ENCODE measurements at regions not wholly inside any gene's neighbourhood (a gene's known extent, or its start where the extent isn't known, plus 50 kb on each side); places are given as distances from the start of the nearest gene placed in this dataset.

DNA sequence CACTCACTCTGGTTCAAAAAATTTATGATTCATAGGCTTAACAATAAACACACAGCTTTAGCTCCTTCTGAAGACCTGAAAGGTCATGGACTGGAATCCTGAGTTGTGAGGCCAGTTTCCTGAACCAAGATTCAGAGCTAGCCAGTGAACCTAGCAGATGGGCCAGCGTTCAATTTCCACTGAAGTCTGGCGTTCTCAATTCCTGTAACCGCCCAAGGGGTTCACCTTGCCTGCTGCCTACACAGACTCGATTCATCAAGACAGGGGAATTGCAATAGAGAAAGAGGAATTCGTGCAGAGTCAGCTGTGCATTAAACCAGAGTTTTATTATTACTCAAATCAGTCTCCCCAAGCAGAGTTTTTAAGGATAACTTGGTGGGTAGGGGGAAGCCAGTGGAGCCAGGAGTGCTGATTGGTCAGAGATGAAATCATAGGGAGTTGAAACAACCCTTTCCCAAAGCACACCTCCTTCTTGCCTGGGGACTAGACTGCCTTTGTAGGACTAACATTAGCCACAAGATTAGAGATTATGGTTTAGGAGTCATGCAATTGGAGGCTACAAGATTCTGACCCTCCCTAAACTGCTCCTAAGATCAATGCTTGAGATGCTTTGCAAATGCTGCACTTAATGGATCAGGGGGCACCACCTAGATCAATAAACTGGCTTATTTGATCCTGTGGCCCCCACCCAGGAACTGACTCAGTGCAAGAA, 117.5 kb upstream of the SHB start:
- H3K27me3 ChIP-seq (ENCODE audit: control insufficient read depth in 4 of 4, insufficient read depth in 4 of 4, low read length in 3 of 4) = no peaks in the 10 kb centered on the region
- no peak overlapping the region for H3K4me3 ChIP-seq (ENCODE audit: low read depth in 1 of 3, low read length in 3 of 3)
- H3K36me3 ChIP-seq (ENCODE audit: control insufficient read depth in 4 of 4, insufficient read depth in 3 of 4, low read depth in 1 of 4, low read length in 3 of 4) = no peaks in the 10 kb centered on the region
- DNase-seq (ENCODE audit: low spot score) = no peak
- no peak overlapping the region for H3K9ac ChIP-seq (ENCODE audit: low read depth in 1 of 2, low read length in 2 of 2)
- TF ChIP-seq CTCF (IDR thresholded peaks at IDR 0.05; ENCODE audit: low read depth, low read length, missing input control) (no peak), YY1 (IDR thresholded peaks at IDR 0.05) (no peak), REST (IDR thresholded peaks at IDR 0.05) (no peak), JUND (IDR thresholded peaks at IDR 0.05) (no peak), FOXA2 (IDR thresholded peaks at IDR 0.05) (no peak), TAF1 (conservative IDR thresholded peaks at IDR 0.05) (no peak), RXRA (IDR thresholded peaks at IDR 0.05) (no peak), FOXA1 (IDR thresholded peaks at IDR 0.05) (no peak), RAD21 (IDR thresholded peaks at IDR 0.05) (no peak), ATF3 (IDR thresholded peaks at IDR 0.05) (no peak), GABPA (IDR thresholded peaks at IDR 0.05 in 1 of 2, conservative IDR thresholded peaks at IDR 0.05 in 1 of 2) (no peak), SP1 (IDR thresholded peaks at IDR 0.05) (no peak), HNF4A (conservative IDR thresholded peaks at IDR 0.05) (no peak), EGR1 (IDR thresholded peaks at IDR 0.05; ENCODE audit: low read depth in 2 of 2) (no peak), NR2F2 (IDR thresholded peaks at IDR 0.05) (no peak), HNF4G (IDR thresholded peaks at IDR 0.05) (no peak)
- TF ChIP-seq, protein P1, sequence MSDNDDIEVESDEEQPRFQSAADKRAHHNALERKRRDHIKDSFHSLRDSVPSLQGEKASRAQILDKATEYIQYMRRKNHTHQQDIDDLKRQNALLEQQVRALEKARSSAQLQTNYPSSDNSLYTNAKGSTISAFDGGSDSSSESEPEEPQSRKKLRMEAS (IDR thresholded peaks at IDR 0.05) = no peak
- TF ChIP-seq, protein P2, sequence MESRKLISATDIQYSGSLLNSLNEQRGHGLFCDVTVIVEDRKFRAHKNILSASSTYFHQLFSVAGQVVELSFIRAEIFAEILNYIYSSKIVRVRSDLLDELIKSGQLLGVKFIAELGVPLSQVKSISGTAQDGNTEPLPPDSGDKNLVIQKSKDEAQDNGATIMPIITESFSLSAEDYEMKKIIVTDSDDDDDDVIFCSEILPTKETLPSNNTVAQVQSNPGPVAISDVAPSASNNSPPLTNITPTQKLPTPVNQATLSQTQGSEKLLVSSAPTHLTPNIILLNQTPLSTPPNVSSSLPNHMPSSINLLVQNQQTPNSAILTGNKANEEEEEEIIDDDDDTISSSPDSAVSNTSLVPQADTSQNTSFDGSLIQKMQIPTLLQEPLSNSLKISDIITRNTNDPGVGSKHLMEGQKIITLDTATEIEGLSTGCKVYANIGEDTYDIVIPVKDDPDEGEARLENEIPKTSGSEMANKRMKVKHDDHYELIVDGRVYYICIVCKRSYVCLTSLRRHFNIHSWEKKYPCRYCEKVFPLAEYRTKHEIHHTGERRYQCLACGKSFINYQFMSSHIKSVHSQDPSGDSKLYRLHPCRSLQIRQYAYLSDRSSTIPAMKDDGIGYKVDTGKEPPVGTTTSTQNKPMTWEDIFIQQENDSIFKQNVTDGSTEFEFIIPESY (IDR thresholded peaks at IDR 0.05) = no peak
- no peak overlapping the region for H3K27ac ChIP-seq (ENCODE audit: low read depth in 1 of 2, low read length in 2 of 2)
- no peaks in the 10 kb centered on the region for H3K9me3 ChIP-seq (ENCODE audit: control insufficient read depth in 4 of 4, low read length in 3 of 4)
- WGBS = 78% methylated on average over 5 of the region's 5 CpGs
- H3K4me1 ChIP-seq (ENCODE audit: control insufficient read depth in 4 of 4, insufficient read depth in 4 of 4, low read length in 3 of 4) = no peaks in the 10 kb centered on the region

Measured in liver (tissue), 8 donors.